ENCODE measurements at regions not wholly inside any gene's neighbourhood (a gene's known extent, or its start where the extent isn't known, plus 50 kb on each side); places are given as distances from the start of the nearest gene placed in this dataset.

DNA sequence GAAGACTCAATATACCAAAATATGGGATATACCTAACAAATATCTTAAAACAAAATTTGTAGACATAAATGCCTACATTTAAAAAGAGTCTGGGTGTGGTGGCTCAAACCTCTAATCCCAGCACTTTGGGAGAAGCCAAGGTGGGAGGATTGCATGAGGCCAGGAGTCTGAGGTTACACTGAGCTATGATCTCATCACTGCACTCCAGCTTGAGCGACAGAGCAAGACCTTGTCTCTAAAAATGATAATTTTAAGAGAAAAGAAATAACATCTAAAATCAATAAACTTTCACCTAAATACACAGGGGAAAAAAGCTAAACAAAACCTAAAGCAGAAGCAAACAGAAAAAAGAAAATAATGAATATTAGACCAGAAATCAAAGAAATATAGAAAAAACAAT lies 102.7 kb upstream of the PBX1 start:
- no peak for TF ChIP-seq POLR2A (IDR thresholded peaks at IDR 0.05)
- TF ChIP-seq, protein P1, sequence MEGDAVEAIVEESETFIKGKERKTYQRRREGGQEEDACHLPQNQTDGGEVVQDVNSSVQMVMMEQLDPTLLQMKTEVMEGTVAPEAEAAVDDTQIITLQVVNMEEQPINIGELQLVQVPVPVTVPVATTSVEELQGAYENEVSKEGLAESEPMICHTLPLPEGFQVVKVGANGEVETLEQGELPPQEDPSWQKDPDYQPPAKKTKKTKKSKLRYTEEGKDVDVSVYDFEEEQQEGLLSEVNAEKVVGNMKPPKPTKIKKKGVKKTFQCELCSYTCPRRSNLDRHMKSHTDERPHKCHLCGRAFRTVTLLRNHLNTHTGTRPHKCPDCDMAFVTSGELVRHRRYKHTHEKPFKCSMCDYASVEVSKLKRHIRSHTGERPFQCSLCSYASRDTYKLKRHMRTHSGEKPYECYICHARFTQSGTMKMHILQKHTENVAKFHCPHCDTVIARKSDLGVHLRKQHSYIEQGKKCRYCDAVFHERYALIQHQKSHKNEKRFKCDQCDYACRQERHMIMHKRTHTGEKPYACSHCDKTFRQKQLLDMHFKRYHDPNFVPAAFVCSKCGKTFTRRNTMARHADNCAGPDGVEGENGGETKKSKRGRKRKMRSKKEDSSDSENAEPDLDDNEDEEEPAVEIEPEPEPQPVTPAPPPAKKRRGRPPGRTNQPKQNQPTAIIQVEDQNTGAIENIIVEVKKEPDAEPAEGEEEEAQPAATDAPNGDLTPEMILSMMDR (IDR thresholded peaks at IDR 0.05): no peak
